Endothelial cell of umbilical vein (primary cell): ENCODE measurements at regions not wholly inside any gene's neighbourhood (a gene's known extent, or its start where the extent isn't known, plus 50 kb on each side); places are given as distances from the start of the nearest gene placed in this dataset.

ENCODE experiments used
- EZH2 ChIP-seq: IDR thresholded peaks from 2 replicates; pipeline ENCODE4 v1.6.1; 2012; ENCODE audit warnings: borderline replicate concordance, low read depth, mild to moderate bottlenecking, moderate library complexity, low read length, inconsistent platforms; ENCODE audit not compliant: severe bottlenecking
- FOS ChIP-seq: IDR thresholded peaks from 2 replicates; pipeline ENCODE4 v1.6.1; 2011; ENCODE audit warnings: mild to moderate bottlenecking, low read length, moderate library complexity, borderline replicate concordance; ENCODE audit not compliant: insufficient read depth
- GATA2 ChIP-seq: IDR thresholded peaks from 2 replicates; pipeline ENCODE4 v1.7.0; 2011; ENCODE audit warnings: low read depth, mild to moderate bottlenecking, moderate library complexity, mixed read lengths, low read length; ENCODE audit not compliant: insufficient read length, insufficient read depth
- JUN ChIP-seq: IDR thresholded peaks from 2 replicates; pipeline ENCODE4 v1.6.1; 2011; ENCODE audit warnings: borderline replicate concordance, low read depth; ENCODE audit not compliant: insufficient read length, insufficient read depth
- MYC ChIP-seq: IDR thresholded peaks from one replicate; pipeline ENCODE4 v1.6.1; 2011; ENCODE audit warnings: mild to moderate bottlenecking, low read depth, low read length
- POLR2A ChIP-seq: IDR thresholded peaks from 2 replicates; pipeline ENCODE4 v1.6.1; 2012; ENCODE audit warnings: low read depth, mild to moderate bottlenecking, control low read depth, low read length
- POLR2AphosphoS5 ChIP-seq: IDR thresholded peaks from 2 replicates; pipeline ENCODE4 v1.6.1; 2012; ENCODE audit warnings: low read depth, mild to moderate bottlenecking, control low read depth, low read length, moderate library complexity; ENCODE audit not compliant: insufficient read depth
- TF ChIP-seq, protein P1 (sequence below), 2 donors: IDR thresholded peaks; 1 replicate in 1 of 2; 2 replicates in 1 of 2; pipeline ENCODE4 v1.5.1; 2011; ENCODE audit warnings: low read length in 2 of 2, mild to moderate bottlenecking in 2 of 2, moderate library complexity in 2 of 2, control low read depth in 1 of 2, inconsistent platforms in 1 of 2, low read depth in 1 of 2; ENCODE audit not compliant: insufficient read depth in 1 of 2; ENCODE audit errors: extremely low read depth in 1 of 2
- TF ChIP-seq, protein P2 (sequence below): IDR thresholded peaks from 2 replicates; pipeline ENCODE4 v1.6.1; 2011; ENCODE audit not compliant: insufficient read depth, insufficient read length

DNA sequence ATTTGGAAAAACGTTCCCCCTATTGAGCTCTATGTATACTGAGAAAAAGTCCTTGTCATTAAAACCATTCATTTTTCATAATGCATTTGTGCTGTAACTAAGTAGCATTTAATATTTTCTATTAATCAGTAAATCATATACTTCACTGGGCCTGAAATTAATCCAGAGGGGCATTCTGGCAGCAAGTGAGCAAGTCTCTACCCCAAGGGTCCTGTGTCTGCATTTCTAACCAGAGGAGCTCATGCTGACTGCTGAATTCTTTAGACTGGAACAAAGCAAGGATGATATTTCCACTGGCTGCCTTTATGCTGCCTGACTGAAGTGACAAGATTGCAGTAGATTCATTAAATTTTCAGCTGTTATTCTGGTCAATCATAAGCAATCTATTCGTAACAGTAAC lies 246.5 kb downstream of the SLITRK2 start:
- TF ChIP-seq EZH2 (no peak), POLR2AphosphoS5 (no peak), POLR2A (no peak), JUN (no peak), MYC (no peak), GATA2 (no peak), FOS (no peak)
- TF ChIP-seq, protein P1, sequence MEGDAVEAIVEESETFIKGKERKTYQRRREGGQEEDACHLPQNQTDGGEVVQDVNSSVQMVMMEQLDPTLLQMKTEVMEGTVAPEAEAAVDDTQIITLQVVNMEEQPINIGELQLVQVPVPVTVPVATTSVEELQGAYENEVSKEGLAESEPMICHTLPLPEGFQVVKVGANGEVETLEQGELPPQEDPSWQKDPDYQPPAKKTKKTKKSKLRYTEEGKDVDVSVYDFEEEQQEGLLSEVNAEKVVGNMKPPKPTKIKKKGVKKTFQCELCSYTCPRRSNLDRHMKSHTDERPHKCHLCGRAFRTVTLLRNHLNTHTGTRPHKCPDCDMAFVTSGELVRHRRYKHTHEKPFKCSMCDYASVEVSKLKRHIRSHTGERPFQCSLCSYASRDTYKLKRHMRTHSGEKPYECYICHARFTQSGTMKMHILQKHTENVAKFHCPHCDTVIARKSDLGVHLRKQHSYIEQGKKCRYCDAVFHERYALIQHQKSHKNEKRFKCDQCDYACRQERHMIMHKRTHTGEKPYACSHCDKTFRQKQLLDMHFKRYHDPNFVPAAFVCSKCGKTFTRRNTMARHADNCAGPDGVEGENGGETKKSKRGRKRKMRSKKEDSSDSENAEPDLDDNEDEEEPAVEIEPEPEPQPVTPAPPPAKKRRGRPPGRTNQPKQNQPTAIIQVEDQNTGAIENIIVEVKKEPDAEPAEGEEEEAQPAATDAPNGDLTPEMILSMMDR (IDR thresholded peaks at IDR 0.05; ENCODE audit: extremely low read depth in 1 of 2, insufficient read depth in 1 of 2, low read depth in 1 of 2, low read length in 2 of 2): no peak
- TF ChIP-seq, protein P2, sequence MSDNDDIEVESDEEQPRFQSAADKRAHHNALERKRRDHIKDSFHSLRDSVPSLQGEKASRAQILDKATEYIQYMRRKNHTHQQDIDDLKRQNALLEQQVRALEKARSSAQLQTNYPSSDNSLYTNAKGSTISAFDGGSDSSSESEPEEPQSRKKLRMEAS: no peak
